BJ (cell line): ENCODE measurements at regions not wholly inside any gene's neighbourhood (a gene's known extent, or its start where the extent isn't known, plus 50 kb on each side); places are given as distances from the start of the nearest gene placed in this dataset.
A peak's percentile ranks its signal among the peaks of the same experiment; 100 is the strongest.

ENCODE experiments used
- CTCF ChIA-PET: fragments of 350-600 bp; formaldehyde crosslinking; extraction: SDS; loops from one replicate; lab custom pipeline; 2021; ENCODE audit warnings: antibody characterized with exemption, inconsistent platforms; lab: Yijun Ruan, JAX
- POLR2A ChIA-PET: fragments of 300-600 bp; sonication (Branson Sonifier 250); formaldehyde crosslinking; extraction: SDS; loops from one replicate; lab custom pipeline; 2021; ENCODE audit warnings: antibody characterized with exemption; lab: Charles Lee
- DNase-seq: peaks from one replicate; pipeline ENCODE4 v3.0.0-alpha.2; 2011; ENCODE audit warnings: low read depth
- H3K27me3 ChIP-seq: 2 replicates; pipeline ENCODE4 v1.6.0; 2011; ENCODE audit warnings: low read length; ENCODE audit not compliant: control insufficient read depth, insufficient read depth
- H3K36me3 ChIP-seq: 2 replicates; pipeline ENCODE4 v1.5.1; 2011; ENCODE audit warnings: low read length; ENCODE audit not compliant: control insufficient read depth, insufficient read depth
- H3K4me3 ChIP-seq: 2 replicates; pipeline ENCODE4 v1.5.1; 2011; ENCODE audit warnings: low read depth, mild to moderate bottlenecking, control low read depth, low read length
- TF ChIP-seq, protein P1 (sequence below): IDR thresholded peaks from 2 replicates; pipeline ENCODE4 v1.5.1; 2011; ENCODE audit warnings: low read depth, mild to moderate bottlenecking, control low read depth, inconsistent platforms, low read length, moderate library complexity; ENCODE audit not compliant: insufficient read depth

DNA sequence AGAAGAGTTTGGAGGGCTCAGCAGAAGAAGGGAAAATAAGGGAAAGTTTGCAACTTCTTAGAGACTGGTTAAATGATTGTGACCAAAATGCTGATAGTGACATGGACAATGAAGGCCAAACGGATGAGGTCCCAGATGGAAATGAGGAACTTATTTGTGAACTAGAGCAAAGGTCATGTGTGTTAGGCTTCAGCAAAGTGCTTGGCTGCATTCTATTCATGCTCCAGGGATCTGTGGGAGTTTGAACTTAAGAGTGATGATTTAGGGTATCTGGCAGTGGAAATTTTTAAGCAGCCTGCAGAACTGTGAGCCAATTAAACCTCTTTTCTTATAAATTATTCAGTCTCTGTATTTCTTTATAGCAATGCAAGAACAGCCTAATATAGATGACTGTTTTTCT lies 88.9 kb upstream of the ARHGAP5 start:
- TF ChIP-seq, protein P1, sequence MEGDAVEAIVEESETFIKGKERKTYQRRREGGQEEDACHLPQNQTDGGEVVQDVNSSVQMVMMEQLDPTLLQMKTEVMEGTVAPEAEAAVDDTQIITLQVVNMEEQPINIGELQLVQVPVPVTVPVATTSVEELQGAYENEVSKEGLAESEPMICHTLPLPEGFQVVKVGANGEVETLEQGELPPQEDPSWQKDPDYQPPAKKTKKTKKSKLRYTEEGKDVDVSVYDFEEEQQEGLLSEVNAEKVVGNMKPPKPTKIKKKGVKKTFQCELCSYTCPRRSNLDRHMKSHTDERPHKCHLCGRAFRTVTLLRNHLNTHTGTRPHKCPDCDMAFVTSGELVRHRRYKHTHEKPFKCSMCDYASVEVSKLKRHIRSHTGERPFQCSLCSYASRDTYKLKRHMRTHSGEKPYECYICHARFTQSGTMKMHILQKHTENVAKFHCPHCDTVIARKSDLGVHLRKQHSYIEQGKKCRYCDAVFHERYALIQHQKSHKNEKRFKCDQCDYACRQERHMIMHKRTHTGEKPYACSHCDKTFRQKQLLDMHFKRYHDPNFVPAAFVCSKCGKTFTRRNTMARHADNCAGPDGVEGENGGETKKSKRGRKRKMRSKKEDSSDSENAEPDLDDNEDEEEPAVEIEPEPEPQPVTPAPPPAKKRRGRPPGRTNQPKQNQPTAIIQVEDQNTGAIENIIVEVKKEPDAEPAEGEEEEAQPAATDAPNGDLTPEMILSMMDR: no peak
- DNase-seq: no peak
- no peak overlapping the region for H3K4me3 ChIP-seq
- no peaks in the 10 kb centered on the region for H3K36me3 ChIP-seq
- ChIA-PET POLR2A (no interaction called here), CTCF (no interaction called here)
- peaks cover 9% of the 10 kb centered on the region for H3K27me3 ChIP-seq

DNA sequence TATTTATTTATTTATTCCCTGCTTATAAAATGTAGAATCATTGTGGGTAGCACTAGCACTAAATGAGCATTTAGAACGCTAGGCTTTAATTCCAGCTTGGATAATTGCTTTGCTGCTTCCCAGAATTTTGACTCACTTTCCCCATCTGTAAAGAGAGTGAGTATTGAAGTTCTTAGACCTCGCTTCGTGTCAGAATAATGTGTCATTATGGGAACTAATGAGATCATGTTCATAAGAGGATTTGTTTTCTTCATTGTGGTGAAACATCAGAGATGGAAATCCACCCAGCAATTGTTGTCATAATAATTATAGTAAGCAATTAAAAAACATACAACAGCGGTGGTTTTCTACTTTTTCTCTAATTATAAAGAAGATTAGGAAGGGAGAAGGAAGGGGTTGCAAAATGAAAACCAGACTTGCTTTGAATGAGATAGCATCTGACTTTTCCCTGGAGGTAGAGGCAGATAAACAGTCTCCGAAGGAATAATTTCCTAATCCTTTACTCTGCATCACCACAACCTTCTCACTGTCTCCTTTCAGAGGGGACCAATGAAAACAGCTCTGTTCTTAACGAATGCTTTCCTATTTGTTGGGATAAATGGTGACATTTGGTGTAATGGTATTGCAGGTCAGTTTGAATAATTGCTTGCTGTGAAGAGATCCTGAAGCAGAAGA lies 86.8 kb upstream of the ARHGAP5 start:
- peaks cover 11% of the 10 kb centered on the region for H3K27me3 ChIP-seq
- H3K4me3 ChIP-seq: no peak overlapping the region
- no peaks in the 10 kb centered on the region for H3K36me3 ChIP-seq
- POLR2A ChIA-PET: no interaction called here
- no peak for DNase-seq
- TF ChIP-seq, protein P1: no peak
- CTCF ChIA-PET: interaction anchor here (1.3 kb wide), 1 partner anchor 264 kb away, joined by 3 read pairs; no protein-coding TSS in a partner anchor

DNA sequence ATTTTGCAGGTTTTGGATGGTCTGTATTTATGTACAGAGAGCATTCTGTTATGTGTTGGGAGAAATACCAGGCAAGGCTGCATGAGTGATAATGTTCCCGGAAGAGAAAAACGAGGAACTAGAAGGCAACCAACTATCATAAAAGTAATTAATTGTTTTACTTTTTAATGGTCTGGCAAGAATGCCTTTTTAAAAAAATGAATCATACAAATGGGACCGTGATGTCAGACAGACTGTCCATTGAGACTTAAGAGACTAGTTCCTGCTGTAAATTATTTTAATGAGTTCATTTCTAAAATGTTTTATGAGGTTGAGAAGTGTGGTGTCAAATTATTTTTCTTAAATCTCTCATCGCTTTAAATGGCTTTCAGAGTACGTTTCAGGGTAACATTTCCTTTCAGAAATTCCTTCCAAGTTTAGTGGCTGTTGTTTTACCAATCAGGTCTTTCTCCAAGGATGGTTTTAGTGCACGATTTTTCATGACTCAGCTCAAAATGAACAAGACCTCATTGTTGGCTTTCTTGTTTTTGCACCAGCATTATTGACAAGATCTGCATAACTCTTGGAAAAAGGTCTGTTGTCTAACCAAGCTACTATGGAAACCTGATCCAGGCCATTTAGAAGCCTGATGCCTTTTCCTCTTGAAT lies 86.1 kb upstream of the ARHGAP5 start:
- H3K27me3 ChIP-seq: peaks cover 13% of the 10 kb centered on the region
- ChIA-PET CTCF (interaction anchor here (1.3 kb wide), 1 partner anchor 264 kb away, joined by 3 read pairs; no protein-coding TSS in a partner anchor), POLR2A (no interaction called here)
- TF ChIP-seq, protein P1: no peak
- no peak overlapping the region for H3K4me3 ChIP-seq
- peak; percentile 70 for DNase-seq
- no peaks in the 10 kb centered on the region for H3K36me3 ChIP-seq

DNA sequence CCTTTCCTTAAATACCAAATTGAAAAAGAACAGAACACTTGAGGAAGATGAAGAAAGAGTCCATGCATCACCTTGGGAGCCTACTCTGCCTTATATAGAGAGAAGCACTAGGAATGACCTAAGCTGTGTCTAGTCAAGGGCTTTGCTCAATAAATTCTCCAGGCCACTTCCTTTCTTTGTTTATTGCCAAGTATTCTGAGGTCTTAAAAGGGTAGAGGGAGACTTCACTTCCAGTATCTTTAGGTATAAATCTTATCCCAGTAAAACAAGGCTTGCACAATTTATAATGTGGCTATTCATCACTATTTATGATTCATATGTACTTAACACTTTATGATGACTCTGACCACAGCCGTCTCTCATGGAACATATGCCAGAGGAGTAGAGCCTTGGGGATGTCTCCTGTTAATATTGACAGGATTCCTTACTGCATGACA lies 85.1 kb upstream of the ARHGAP5 start:
- ChIA-PET POLR2A (no interaction called here), CTCF (no interaction called here)
- Histone ChIP-seq H3K36me3 (no peaks in the 10 kb centered on the region), H3K4me3 (no peak overlapping the region), H3K27me3 (peaks cover 13% of the 10 kb centered on the region)
- TF ChIP-seq, protein P1: no peak
- peak; percentile 99 for DNase-seq

DNA sequence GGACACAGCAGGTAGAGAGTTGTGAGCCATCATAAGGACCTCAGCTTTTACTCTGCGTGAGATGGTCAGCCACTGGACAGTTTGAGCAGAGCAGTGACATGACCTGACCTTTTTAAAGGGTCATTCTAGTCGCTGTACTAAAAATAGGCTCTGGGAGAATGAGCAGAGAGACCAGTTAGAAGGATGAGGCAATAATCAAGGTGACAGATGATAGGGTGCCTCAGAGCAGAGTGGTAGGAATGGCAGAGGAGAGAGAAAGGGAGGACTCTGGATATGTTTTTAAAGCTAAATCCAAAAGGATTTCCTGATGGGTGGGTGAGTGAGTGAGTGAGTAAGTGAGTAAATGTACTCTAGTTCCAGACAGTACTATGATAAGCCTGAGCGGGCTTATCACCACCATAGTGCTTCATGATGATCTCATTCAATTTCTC lies 83.6 kb upstream of the ARHGAP5 start:
- TF ChIP-seq, protein P1: no peak
- ChIA-PET CTCF (no interaction called here), POLR2A (no interaction called here)
- no peak for DNase-seq
- Histone ChIP-seq H3K4me3 (no peak overlapping the region), H3K36me3 (no peaks in the 10 kb centered on the region), H3K27me3 (peaks cover 13% of the 10 kb centered on the region)
